ENCODE measurements at regions not wholly inside any gene's neighbourhood (a gene's known extent, or its start where the extent isn't known, plus 50 kb on each side); places are given as distances from the start of the nearest gene placed in this dataset.

- TF ChIP-seq CTCF (IDR thresholded peaks at IDR 0.05) (no peak), ZFX (IDR thresholded peaks at IDR 0.05; ENCODE audit: borderline replicate concordance) (no peak)
Observed at GRCh38 chr9:20022410-20022809, 233.6 kb upstream of the SLC24A2 start.

Measured in 22Rv1 (cell line).